Upper lobe of left lung (tissue), 4 donors: ENCODE measurements at regions not wholly inside any gene's neighbourhood (a gene's known extent, or its start where the extent isn't known, plus 50 kb on each side); places are given as distances from the start of the nearest gene placed in this dataset.

ENCODE experiments used
- small RNA-seq, 4 donors: library from RNA; depleted of rRNA; stranded (forward); fragments of <200 nt; gene quantifications; one replicate each; pipeline ENCODE3, GENCODE V24; 2016

Small RNA genes in the stretch of these regions (small RNA-seq; reads per million reads assigned to genes)
- gene CU639417.2 = 0 reads per million in 4 donors
